ENCODE measurements at regions not wholly inside any gene's neighbourhood (a gene's known extent, or its start where the extent isn't known, plus 50 kb on each side); places are given as distances from the start of the nearest gene placed in this dataset.
"Not testable (repeated sequence)": the region's sequence is repeated elsewhere in the genome, so short reads cannot be mapped to it uniquely, and the experiment has no call there.

DNA sequence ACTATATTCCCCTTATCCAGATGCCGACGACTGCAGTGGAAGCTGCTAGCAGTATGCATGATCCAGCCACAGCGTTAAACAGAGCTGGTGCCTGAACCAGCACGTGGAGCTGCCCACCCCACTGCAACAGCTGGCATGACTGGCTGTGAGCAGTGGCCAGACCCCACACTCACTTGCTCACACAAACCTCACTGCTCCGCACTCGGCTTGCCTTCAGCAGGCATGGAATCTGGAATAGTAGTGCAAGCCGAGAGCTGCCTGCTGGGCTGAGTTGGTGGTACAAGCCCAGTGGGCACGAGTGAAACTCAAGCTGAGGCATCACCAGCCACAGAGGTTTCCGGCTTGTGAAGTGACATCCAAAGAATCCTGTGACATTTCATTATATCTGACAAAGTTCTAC is 1197.6 kb downstream of the FAM133A start:
- H3K9me3 Mint-ChIP-seq: no peaks in the 10 kb centered on the region
- no peaks in the 10 kb centered on the region for H3K36me3 Mint-ChIP-seq (ENCODE audit: low read depth)
- no peaks in the 10 kb centered on the region for H3K27me3 Mint-ChIP-seq
- no peaks in the 10 kb centered on the region for H3K4me1 Mint-ChIP-seq
- no peak overlapping the region for H3K27ac Mint-ChIP-seq
- DNase-seq: no peak
- intact Hi-C loops (cut with micrococcal nuclease): no loop called here
- no peak overlapping the region for H3K4me3 Mint-ChIP-seq

DNA sequence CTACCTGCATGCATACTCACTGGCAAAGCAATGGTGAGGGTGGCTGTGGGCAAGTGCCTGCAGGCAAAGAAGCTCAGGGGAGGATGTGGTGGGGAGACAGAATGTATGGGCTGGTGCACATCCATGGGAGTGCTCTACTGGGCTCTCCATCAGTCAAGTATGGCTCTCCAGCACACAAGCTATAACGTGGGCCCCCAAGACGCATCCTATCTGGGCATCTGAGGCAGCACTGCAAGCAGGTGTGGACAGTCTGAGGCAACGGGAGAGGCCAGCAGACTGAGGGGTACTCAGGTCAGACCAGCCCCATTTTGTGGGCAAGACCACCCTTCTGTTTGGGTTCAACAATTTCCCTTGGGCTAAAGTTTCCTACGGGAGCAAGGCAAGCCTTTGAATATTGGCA is 1227.8 kb downstream of the FAM133A start:
- no peaks in the 10 kb centered on the region for H3K36me3 Mint-ChIP-seq (ENCODE audit: low read depth)
- H3K27me3 Mint-ChIP-seq: no peaks in the 10 kb centered on the region
- no peaks in the 10 kb centered on the region for H3K4me1 Mint-ChIP-seq
- H3K27ac Mint-ChIP-seq: no peak overlapping the region
- intact Hi-C loops (cut with micrococcal nuclease): no loop called here
- no peak for DNase-seq
- no peak overlapping the region for H3K4me3 Mint-ChIP-seq
- no peaks in the 10 kb centered on the region for H3K9me3 Mint-ChIP-seq

DNA sequence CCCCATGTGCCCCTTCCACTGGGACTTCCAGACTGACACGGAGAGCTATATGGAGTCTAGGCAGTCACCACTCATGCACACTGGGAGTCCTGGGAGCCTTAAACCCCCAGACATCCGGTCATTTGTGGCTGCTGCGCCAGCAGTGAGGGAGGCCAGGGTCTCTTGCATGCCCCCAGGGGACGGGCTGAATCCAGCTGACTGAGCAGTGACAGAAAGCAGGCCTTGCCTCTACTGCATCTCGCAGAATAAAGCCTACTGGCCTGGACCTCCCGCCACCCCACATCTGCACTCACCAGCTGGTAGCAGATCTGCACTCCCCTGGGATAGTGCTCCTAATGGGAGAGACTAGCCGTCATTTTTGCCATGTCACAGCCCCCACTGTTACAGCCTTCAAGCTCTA is 1234.2 kb downstream of the FAM133A start:
- Mint-ChIP-seq H3K36me3 (ENCODE audit: low read depth) (no peaks in the 10 kb centered on the region), H3K27ac (no peak overlapping the region), H3K4me3 (no peak overlapping the region), H3K9me3 (no peaks in the 10 kb centered on the region), H3K4me1 (no peaks in the 10 kb centered on the region), H3K27me3 (no peaks in the 10 kb centered on the region)
- intact Hi-C loops (cut with micrococcal nuclease): no loop called here
- no peak for DNase-seq

DNA sequence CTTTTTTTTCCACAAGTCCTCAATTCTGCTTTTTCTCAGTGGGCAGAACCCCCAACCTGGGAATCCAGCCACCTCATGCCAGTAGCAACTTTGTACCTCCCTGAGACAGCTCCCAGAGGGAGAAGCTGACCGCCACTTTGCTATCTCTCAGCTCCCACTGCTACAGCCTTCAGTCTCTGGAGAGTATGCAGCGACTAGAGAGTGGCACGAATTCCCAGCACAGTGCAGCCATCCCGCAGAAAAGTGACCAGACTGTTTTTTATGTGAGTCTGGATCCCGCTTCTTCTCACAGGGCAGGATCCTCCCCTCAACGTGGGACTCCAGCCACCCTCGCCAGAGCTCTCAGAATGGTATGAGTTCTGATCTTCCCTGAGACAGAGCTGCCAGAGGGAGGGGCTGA is 1234.6 kb downstream of the FAM133A start:
- H3K4me3 Mint-ChIP-seq: no peak overlapping the region

DNA sequence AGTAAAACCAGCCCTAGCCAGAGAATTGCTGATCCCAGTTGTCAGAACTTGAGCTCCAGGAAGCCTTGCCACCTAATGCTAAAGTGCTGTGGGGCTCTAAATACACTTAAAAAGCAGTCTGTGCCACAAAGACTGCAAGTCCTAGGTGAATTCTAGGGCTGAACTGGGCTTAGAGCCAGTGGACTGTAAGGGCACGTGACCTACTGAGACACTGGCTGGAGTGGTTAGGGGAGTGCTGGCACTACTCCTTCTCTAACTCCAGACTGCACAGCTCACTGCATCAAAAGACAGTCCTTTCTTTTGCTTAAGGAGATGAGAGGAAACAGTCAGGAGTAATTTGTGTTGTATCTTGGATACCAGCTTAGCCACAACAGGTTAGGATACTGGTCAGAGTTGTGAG is 1240.2 kb downstream of the FAM133A start:
- intact Hi-C loops (cut with micrococcal nuclease): no loop called here

More for the DNA sequence above, 1234.6 kb downstream of the FAM133A start:
- Mint-ChIP-seq H3K36me3 (ENCODE audit: low read depth) (no peaks in the 10 kb centered on the region), H3K9me3 (no peaks in the 10 kb centered on the region), H3K27me3 (no peaks in the 10 kb centered on the region), H3K4me1 (no peaks in the 10 kb centered on the region), H3K27ac (no peak overlapping the region)
- intact Hi-C loops (cut with micrococcal nuclease): no loop called here
- DNase-seq: no peak

DNA sequence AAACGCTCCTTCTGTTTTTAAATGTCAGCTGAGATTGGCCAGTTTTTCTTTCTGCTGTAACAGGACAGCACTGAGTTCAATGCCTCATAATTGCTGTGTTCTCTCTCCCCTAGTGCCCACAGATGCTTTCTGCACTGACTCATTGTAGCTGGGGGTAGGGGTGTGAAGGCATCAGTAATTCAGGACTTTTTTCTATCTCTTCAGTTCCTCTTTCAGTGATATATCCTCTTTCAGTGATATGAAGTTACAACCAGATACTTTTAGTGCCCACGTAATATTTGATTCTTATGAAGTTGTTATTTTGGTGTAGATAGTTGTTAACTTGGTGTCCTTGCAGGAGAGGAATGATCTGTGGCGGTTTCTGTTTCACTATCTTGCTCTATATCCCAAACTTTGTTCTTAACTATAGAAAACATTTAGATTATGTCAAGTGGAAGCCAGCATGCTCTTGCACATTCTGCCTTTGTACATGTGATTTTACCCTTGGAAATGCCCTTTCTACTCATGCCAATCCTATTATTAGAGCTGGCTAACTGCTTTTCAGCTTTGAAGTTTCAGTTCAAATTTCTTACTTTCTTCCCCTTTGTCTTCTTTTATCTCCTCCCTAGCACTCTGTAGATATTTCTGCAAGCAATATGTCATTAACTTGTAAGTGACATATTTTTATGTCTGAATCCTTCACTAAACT is 1258.4 kb downstream of the FAM133A start:
- H3K27me3 Mint-ChIP-seq: no peaks in the 10 kb centered on the region
- no peaks in the 10 kb centered on the region for H3K9me3 Mint-ChIP-seq
- H3K36me3 Mint-ChIP-seq (ENCODE audit: low read depth): no peaks in the 10 kb centered on the region
- intact Hi-C loops (cut with micrococcal nuclease): no loop called here
- H3K4me3 Mint-ChIP-seq: no peak overlapping the region
- DNase-seq: no peak
- H3K4me1 Mint-ChIP-seq: no peaks in the 10 kb centered on the region
- H3K27ac Mint-ChIP-seq: no peak overlapping the region

More for the DNA sequence above, 1240.2 kb downstream of the FAM133A start:
- H3K27ac Mint-ChIP-seq: no peak overlapping the region
- no peaks in the 10 kb centered on the region for H3K27me3 Mint-ChIP-seq
- no peaks in the 10 kb centered on the region for H3K4me1 Mint-ChIP-seq
- H3K9me3 Mint-ChIP-seq: no peaks in the 10 kb centered on the region
- no peaks in the 10 kb centered on the region for H3K36me3 Mint-ChIP-seq (ENCODE audit: low read depth)
- no peak overlapping the region for H3K4me3 Mint-ChIP-seq
- no peak for DNase-seq

DNA sequence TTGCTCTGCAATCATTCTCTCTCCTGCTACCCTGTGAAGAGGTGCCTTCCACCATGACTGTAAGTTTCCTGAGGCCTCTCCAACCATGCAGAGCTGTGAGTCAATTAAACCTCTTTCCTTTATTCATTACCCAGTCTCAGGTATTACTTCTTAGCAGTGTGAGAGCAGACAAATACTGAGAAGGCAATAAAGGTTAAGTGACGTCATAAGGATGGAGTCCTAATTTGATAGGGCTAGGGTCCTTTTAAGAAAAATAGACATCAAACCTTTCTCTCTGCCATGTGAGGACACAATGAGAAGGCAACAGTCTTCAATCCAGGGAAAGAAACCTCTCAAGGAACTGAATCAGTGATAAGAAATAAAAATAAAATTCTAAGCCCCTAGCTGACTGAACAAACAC is 1262.7 kb downstream of the FAM133A start:
- no peak for DNase-seq
- H3K9me3 Mint-ChIP-seq: no peaks in the 10 kb centered on the region
- intact Hi-C loops (cut with micrococcal nuclease): no loop called here
- no peaks in the 10 kb centered on the region for H3K4me1 Mint-ChIP-seq
- H3K27me3 Mint-ChIP-seq: no peaks in the 10 kb centered on the region
- no peak overlapping the region for H3K27ac Mint-ChIP-seq
- H3K36me3 Mint-ChIP-seq (ENCODE audit: low read depth): no peaks in the 10 kb centered on the region
- no peak overlapping the region for H3K4me3 Mint-ChIP-seq

DNA sequence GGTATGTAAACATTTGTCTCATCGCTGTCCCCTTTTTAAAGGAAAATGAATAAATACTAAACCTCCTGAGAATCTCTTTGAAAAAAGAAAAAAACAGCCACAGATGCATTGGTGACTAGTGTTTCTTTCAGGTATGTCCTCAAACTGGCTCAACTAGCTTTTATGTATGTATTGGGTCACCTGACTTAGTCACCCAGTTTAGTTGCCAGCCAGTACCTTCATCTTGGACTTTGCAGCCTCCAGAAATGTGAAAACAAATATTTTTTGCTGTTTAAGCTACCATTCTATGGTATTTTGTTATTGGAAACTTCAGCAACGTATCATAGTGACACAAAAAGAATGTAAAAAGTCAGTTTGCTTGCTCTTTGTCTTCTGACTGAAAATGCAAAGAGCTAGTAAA is 1263.5 kb downstream of the FAM133A start:
- intact Hi-C loops (cut with micrococcal nuclease): no loop called here
- Mint-ChIP-seq H3K27ac (no peak overlapping the region), H3K9me3 (no peaks in the 10 kb centered on the region), H3K27me3 (no peaks in the 10 kb centered on the region), H3K4me3 (no peak overlapping the region), H3K4me1 (no peaks in the 10 kb centered on the region), H3K36me3 (ENCODE audit: low read depth) (no peaks in the 10 kb centered on the region)
- DNase-seq: no peak

DNA sequence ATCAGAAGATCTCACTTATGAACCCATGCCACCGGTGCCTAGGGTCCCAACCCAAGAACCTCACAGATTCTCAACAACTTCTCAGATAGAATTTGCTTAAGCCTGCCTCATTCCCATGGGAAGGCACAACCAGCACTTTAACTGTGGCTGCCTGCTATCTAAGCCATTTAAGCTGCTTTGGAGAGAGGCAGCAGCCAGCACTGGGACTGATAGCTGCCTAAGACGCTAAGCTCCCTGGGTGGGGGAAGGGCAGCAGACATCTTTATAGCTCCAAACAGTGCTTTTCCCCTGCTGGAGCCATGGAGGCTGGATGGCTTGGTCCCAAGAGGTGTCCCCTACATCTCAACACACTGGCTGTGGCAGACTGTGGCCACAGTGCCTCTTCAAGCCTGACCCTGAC is 1268.6 kb downstream of the FAM133A start:
- H3K27ac Mint-ChIP-seq: no peak overlapping the region
- H3K4me1 Mint-ChIP-seq: no peaks in the 10 kb centered on the region
- H3K4me3 Mint-ChIP-seq: no peak overlapping the region
- no peaks in the 10 kb centered on the region for H3K36me3 Mint-ChIP-seq (ENCODE audit: low read depth)
- no peak for DNase-seq
- H3K9me3 Mint-ChIP-seq: no peaks in the 10 kb centered on the region
- intact Hi-C loops (cut with micrococcal nuclease): no loop called here
- no peaks in the 10 kb centered on the region for H3K27me3 Mint-ChIP-seq

DNA sequence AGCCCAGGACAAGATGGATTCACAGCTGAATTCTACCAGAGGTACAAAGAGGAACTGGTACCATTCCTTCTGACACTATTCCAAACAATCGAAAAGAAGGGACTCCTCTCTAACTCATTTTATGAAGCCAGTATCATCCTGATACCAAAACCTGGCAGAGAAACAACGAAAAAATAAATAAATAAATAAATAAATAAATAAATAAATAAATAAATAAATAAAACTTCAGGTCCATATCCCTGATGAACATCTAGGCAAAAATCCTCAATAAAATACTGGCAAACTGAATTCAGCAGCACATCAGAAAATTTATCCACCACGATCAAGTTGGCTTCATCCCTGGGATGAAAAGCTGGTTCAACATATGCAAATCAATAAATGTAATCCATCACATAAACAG is 1272.1 kb downstream of the FAM133A start:
- H3K36me3 Mint-ChIP-seq (ENCODE audit: low read depth); intact Hi-C loops (cut with micrococcal nuclease); H3K9me3 Mint-ChIP-seq; DNase-seq; H3K4me1 Mint-ChIP-seq; H3K27me3 Mint-ChIP-seq; H3K27ac Mint-ChIP-seq; H3K4me3 Mint-ChIP-seq: not testable (repeated sequence)

DNA sequence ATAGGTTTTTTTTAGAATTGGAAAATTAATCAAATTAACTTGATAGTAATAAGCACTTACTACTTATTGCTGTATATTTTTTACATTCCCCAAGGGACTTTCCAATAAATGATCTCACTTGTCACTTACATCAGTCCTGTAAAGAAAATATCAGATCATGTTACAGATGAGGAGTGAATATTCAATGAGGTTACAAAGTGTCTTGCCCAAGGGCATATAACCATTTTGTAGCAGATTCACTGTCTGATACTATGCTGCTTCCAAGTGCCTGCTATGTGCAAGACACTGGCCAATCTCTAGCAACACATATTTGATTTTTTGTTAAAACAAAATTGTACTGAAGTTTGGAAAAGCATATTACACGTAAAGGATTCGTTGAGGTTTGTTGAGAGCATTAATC is 1287.7 kb downstream of the FAM133A start:
- intact Hi-C loops (cut with micrococcal nuclease): no loop called here
- H3K4me3 Mint-ChIP-seq: no peak overlapping the region

DNA sequence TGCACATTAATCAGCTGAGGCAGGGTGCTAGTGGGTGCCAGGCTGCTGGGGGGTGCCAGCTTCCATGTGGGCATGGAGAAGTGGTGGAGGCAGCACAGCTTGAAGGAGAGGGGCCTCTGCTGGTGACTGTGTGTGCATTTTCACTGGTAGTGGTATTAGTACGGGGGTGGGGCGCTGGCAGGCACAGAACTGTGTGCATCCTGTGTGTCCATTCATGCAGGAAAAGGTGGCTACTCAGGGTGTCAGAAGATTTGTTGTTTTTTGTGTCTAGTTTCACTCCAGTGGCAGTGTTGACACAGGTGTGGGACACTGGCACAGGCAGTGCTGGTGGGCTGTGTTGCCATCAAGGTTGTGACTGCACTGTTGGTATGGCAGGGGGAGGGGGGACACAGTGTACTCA is 1303.6 kb downstream of the FAM133A start:
- no peaks in the 10 kb centered on the region for H3K4me1 Mint-ChIP-seq
- intact Hi-C loops (cut with micrococcal nuclease): no loop called here
- H3K27me3 Mint-ChIP-seq: no peaks in the 10 kb centered on the region
- H3K4me3 Mint-ChIP-seq: no peak overlapping the region
- no peak overlapping the region for H3K27ac Mint-ChIP-seq
- no peak for DNase-seq
- H3K36me3 Mint-ChIP-seq (ENCODE audit: low read depth): no peaks in the 10 kb centered on the region
- peaks cover 3% of the 10 kb centered on the region for H3K9me3 Mint-ChIP-seq

More for the DNA sequence above, 1287.7 kb downstream of the FAM133A start:
- H3K36me3 Mint-ChIP-seq (ENCODE audit: low read depth): no peaks in the 10 kb centered on the region
- DNase-seq: no peak
- no peaks in the 10 kb centered on the region for H3K27me3 Mint-ChIP-seq
- no peak overlapping the region for H3K27ac Mint-ChIP-seq
- H3K4me1 Mint-ChIP-seq: no peaks in the 10 kb centered on the region
- no peaks in the 10 kb centered on the region for H3K9me3 Mint-ChIP-seq

DNA sequence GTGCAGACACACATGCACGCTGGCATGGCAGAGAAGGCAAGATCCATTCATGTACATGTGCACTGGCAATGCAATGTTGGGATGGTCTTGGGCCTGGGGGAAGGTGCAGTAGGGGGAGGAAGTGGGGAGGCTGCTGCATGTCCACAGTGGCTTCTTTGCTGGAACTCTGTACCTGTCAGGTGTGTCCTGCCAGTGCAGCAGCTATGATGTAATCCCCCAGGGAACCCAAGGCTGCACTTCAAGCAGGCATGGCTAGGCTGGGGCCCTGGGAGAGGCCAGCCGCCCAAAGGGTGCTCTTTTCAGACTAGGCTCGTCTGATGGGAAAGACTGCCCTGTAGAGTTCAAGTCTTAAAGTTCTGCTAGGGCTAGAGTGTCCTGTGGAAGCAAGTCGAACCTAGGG is 1304.0 kb downstream of the FAM133A start:
- DNase-seq: no peak
- Mint-ChIP-seq H3K27ac (no peak overlapping the region), H3K4me3 (no peak overlapping the region), H3K27me3 (no peaks in the 10 kb centered on the region), H3K9me3 (peaks cover 3% of the 10 kb centered on the region), H3K36me3 (ENCODE audit: low read depth) (no peaks in the 10 kb centered on the region), H3K4me1 (no peaks in the 10 kb centered on the region)
- intact Hi-C loops (cut with micrococcal nuclease): no loop called here
